Type B pancreatic cell (in vitro differentiated cells): ENCODE measurements at regions not wholly inside any gene's neighbourhood (a gene's known extent, or its start where the extent isn't known, plus 50 kb on each side); places are given as distances from the start of the nearest gene placed in this dataset.

Experiments
- DNase-seq: peaks from one replicate; pipeline ENCODE4 v3.0.0; 2021; ENCODE audit warnings: mixed read lengths; ENCODE audit not compliant: unreplicated experiment; ENCODE audit errors: extremely low spot score
- H3K27ac Mint-ChIP-seq: 2 replicates; pipeline ENCODE4 v1.8.0; 2021; ENCODE audit warnings: mild to moderate bottlenecking, mixed read lengths
- H3K27me3 Mint-ChIP-seq: 2 replicates; pipeline ENCODE4 v1.8.0; 2021; ENCODE audit warnings: mixed read lengths
- H3K36me3 Mint-ChIP-seq: 2 replicates; pipeline ENCODE4 v1.8.0; 2021; ENCODE audit warnings: mixed read lengths
- H3K4me1 Mint-ChIP-seq: one replicate; pipeline ENCODE4 v1.8.0; 2021; ENCODE audit warnings: mixed read lengths; ENCODE audit not compliant: unreplicated experiment
- H3K4me3 Mint-ChIP-seq: 2 replicates; pipeline ENCODE4 v1.8.0; 2021; ENCODE audit warnings: mild to moderate bottlenecking, mixed read lengths
- H3K9me3 Mint-ChIP-seq: 2 replicates; pipeline ENCODE4 v1.8.0; 2021; ENCODE audit warnings: mixed read lengths
- CTCF ChIP-seq: fragments of 200-600 bp; sonication (generic); conservative IDR thresholded peaks from 2 replicates; pipeline ENCODE4 v1.5.0; 2021; ENCODE audit warnings: antibody characterized with exemption, mild to moderate bottlenecking

GRCh38 chr4:156608651-156609050 is 362.9 kb downstream of the PDGFC start:
- no peak overlapping the region for H3K4me3 Mint-ChIP-seq
- peaks cover 16% of the 10 kb centered on the region for H3K4me1 Mint-ChIP-seq
- no peak overlapping the region for H3K27ac Mint-ChIP-seq
- H3K27me3 Mint-ChIP-seq = no peaks in the 10 kb centered on the region
- no peaks in the 10 kb centered on the region for H3K9me3 Mint-ChIP-seq
- no peaks in the 10 kb centered on the region for H3K36me3 Mint-ChIP-seq
- DNase-seq = no peak
- no peak for TF ChIP-seq CTCF

GRCh38 chr4:156607478-156607857 is 364.1 kb downstream of the PDGFC start:
- Mint-ChIP-seq H3K4me1 (peaks cover 16% of the 10 kb centered on the region), H3K27me3 (no peaks in the 10 kb centered on the region), H3K36me3 (no peaks in the 10 kb centered on the region), H3K27ac (no peak overlapping the region), H3K4me3 (no peak overlapping the region), H3K9me3 (no peaks in the 10 kb centered on the region)
- DNase-seq = no peak
- TF ChIP-seq CTCF = no peak

GRCh38 chr4:156606554-156607477 is 364.8 kb downstream of the PDGFC start:
- peaks cover 16% of the 10 kb centered on the region for H3K4me1 Mint-ChIP-seq
- no peaks in the 10 kb centered on the region for H3K36me3 Mint-ChIP-seq
- H3K9me3 Mint-ChIP-seq = no peaks in the 10 kb centered on the region
- H3K27me3 Mint-ChIP-seq = no peaks in the 10 kb centered on the region
- H3K27ac Mint-ChIP-seq = no peak overlapping the region
- DNase-seq = no peak
- TF ChIP-seq CTCF = no peak
- no peak overlapping the region for H3K4me3 Mint-ChIP-seq

- DNase-seq = no peak
- Mint-ChIP-seq H3K4me3 (peak overlapping the region; percentile 64), H3K4me1 (peaks cover 21% of the 10 kb centered on the region), H3K27me3 (no peaks in the 10 kb centered on the region), H3K27ac (peak overlapping the region; percentile 57), H3K36me3 (no peaks in the 10 kb centered on the region), H3K9me3 (no peaks in the 10 kb centered on the region)
- no peak for TF ChIP-seq CTCF
Measured at GRCh38 chr4:156598138-156598681, 373.4 kb downstream of the PDGFC start.

GRCh38 chr4:156596706-156597329 is 374.8 kb downstream of the PDGFC start:
- H3K4me3 Mint-ChIP-seq = no peak overlapping the region
- H3K27ac Mint-ChIP-seq = no peak overlapping the region
- no peaks in the 10 kb centered on the region for H3K27me3 Mint-ChIP-seq
- no peak for TF ChIP-seq CTCF
- peaks cover 21% of the 10 kb centered on the region for H3K4me1 Mint-ChIP-seq
- H3K9me3 Mint-ChIP-seq = no peaks in the 10 kb centered on the region
- no peak for DNase-seq
- H3K36me3 Mint-ChIP-seq = no peaks in the 10 kb centered on the region
